Lower leg skin (tissue), 3 donors: ENCODE measurements at regions not wholly inside any gene's neighbourhood (a gene's known extent, or its start where the extent isn't known, plus 50 kb on each side); places are given as distances from the start of the nearest gene placed in this dataset.

Source experiments
- POLR2A ChIP-seq, 2 donors: fragments of 450-650 bp; IDR thresholded peaks; one replicate each; pipeline ENCODE4 v1.6.1; 2016 to 2017; ENCODE audit warnings: antibody characterized with exemption in 2 of 2, mild to moderate bottlenecking in 1 of 2, moderate library complexity in 1 of 2
- TF ChIP-seq, protein P1 (sequence below), 3 donors: fragments of 450-650 bp; IDR thresholded peaks; one replicate each; pipeline ENCODE4 v1.5.1; 2016; ENCODE audit warnings: antibody characterized with exemption in 3 of 3, mild to moderate bottlenecking in 3 of 3, moderate library complexity in 2 of 3

DNA sequence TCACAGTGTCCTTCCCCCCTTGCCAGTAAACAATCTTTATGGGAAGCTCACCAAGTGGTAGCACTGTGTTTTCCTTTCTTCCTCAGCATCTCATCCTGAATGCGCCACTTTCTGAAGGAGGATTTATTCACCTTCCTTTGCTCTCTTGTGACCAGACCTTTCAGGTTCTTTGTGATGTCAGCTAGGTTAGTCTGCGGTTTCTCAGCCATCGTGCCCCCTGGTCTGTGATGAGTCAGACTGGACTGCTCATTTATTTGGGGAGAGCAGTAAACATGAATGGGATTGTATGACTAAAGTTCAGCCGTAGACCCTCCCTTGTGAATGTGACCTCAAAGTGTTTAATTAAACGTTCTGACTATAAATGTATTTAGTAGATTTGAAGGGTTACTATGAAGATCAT, 235.1 kb upstream of the CELF2 start:
- TF ChIP-seq, protein P1, sequence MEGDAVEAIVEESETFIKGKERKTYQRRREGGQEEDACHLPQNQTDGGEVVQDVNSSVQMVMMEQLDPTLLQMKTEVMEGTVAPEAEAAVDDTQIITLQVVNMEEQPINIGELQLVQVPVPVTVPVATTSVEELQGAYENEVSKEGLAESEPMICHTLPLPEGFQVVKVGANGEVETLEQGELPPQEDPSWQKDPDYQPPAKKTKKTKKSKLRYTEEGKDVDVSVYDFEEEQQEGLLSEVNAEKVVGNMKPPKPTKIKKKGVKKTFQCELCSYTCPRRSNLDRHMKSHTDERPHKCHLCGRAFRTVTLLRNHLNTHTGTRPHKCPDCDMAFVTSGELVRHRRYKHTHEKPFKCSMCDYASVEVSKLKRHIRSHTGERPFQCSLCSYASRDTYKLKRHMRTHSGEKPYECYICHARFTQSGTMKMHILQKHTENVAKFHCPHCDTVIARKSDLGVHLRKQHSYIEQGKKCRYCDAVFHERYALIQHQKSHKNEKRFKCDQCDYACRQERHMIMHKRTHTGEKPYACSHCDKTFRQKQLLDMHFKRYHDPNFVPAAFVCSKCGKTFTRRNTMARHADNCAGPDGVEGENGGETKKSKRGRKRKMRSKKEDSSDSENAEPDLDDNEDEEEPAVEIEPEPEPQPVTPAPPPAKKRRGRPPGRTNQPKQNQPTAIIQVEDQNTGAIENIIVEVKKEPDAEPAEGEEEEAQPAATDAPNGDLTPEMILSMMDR (IDR thresholded peaks at IDR 0.05) = no peak
- TF ChIP-seq POLR2A (IDR thresholded peaks at IDR 0.05) = no peak
